H1 (cell line): ENCODE measurements at regions not wholly inside any gene's neighbourhood (a gene's known extent, or its start where the extent isn't known, plus 50 kb on each side); places are given as distances from the start of the nearest gene placed in this dataset.

Experiments
- CTCF ChIA-PET: fragments of 300-600 bp; sonication (Branson Sonifier 250); formaldehyde crosslinking; loops from one replicate; lab custom pipeline; 2021; ENCODE audit not compliant: partially characterized antibody; lab: Charles Lee
- POLR2A ChIA-PET: fragments of 300-600 bp; sonication (Branson Sonifier 250); formaldehyde crosslinking; loops from one replicate; lab custom pipeline; 2021; ENCODE audit warnings: inconsistent platforms; ENCODE audit not compliant: partially characterized antibody; lab: Charles Lee
- DNase-seq, 2 experiments: peaks; one replicate each; pipeline versions ENCODE4 v3.0.0 to v3.0.0-alpha.2; 2010 to 2022; ENCODE audit warnings: low spot score in 2 of 2, low read depth in 1 of 2, mixed read lengths in 1 of 2
- FAIRE-seq: peaks from 2 replicates; lab custom pipeline; 2011; peaks lifted over from hg19 to GRCh38; lab: Jason Lieb, UNC
- H2AFZ ChIP-seq: 2 replicates; pipeline ENCODE4 v1.8.1; 2012; ENCODE audit warnings: low read length, inconsistent platforms
- H2AK5ac ChIP-seq: 2 replicates; pipeline ENCODE4 v1.6.1; 2013; ENCODE audit warnings: low read depth, low read length
- H2BK120ac ChIP-seq: replicated peaks from 2 replicates; pipeline ENCODE3; 2013; ENCODE audit warnings: low read depth, low read length, inconsistent platforms
- H2BK12ac ChIP-seq: 2 replicates; pipeline ENCODE4 v1.6.1; 2013; ENCODE audit warnings: low read depth, low read length
- H2BK15ac ChIP-seq: 2 replicates; pipeline ENCODE4 v1.6.1; 2013; ENCODE audit warnings: low read length
- H2BK20ac ChIP-seq: 2 replicates; pipeline ENCODE4 v1.6.1; 2013; ENCODE audit warnings: low read length
- H2BK5ac ChIP-seq: 2 replicates; pipeline ENCODE4 v1.6.1; 2013; ENCODE audit warnings: low read depth, low read length
- H3K14ac ChIP-seq: 2 replicates; pipeline ENCODE4 v1.6.1; 2013; ENCODE audit warnings: inconsistent platforms; ENCODE audit not compliant: insufficient read length
- H3K18ac ChIP-seq: 2 replicates; pipeline ENCODE4 v1.6.1; 2013; ENCODE audit warnings: low read length; ENCODE audit errors: extremely low read depth
- H3K23ac ChIP-seq: 2 replicates; pipeline ENCODE4 v1.6.1; 2013; ENCODE audit warnings: inconsistent platforms; ENCODE audit not compliant: insufficient read length
- H3K23me2 ChIP-seq: 2 replicates; pipeline ENCODE4 v1.6.1; 2013; ENCODE audit warnings: low read depth, low read length
- H3K27ac ChIP-seq: 2 replicates; pipeline ENCODE4 v1.6.1; 2011; ENCODE audit warnings: low read depth, low read length, inconsistent platforms
- H3K27me3 ChIP-seq, 4 experiments: replicated peaks in 1 of 4; 1 replicate in 1 of 4; 2 replicates in 3 of 4; pipeline versions ENCODE4 v1.6.1 to v1.8.1; 2011 to 2013; ENCODE audit warnings: low read length in 3 of 4, mild to moderate bottlenecking in 3 of 4, inconsistent platforms in 2 of 4, mixed read lengths in 2 of 4, moderate library complexity in 1 of 4; ENCODE audit not compliant: control insufficient read depth in 3 of 4, insufficient read depth in 3 of 4; ENCODE audit errors: extremely low read depth in 1 of 4
- H3K36me3 ChIP-seq, 4 experiments: 2 replicates each; pipeline versions ENCODE4 v1.6.1 to v1.8.1; 2011 to 2013; ENCODE audit warnings: mild to moderate bottlenecking in 4 of 4, low read length in 3 of 4, moderate library complexity in 2 of 4, control low read depth in 1 of 4, inconsistent platforms in 1 of 4; ENCODE audit not compliant: insufficient read depth in 4 of 4, control insufficient read depth in 2 of 4
- H3K4ac ChIP-seq: replicated peaks from 2 replicates; pipeline ENCODE3; 2013; ENCODE audit warnings: low read length, low read depth, mixed read lengths, inconsistent platforms; ENCODE audit not compliant: insufficient read length
- H3K4me1 ChIP-seq, 4 experiments: replicated peaks in 1 of 4; 1 replicate in 1 of 4; 2 replicates in 3 of 4; pipeline versions ENCODE4 v1.6.1 to v1.8.1; 2011 to 2013; ENCODE audit warnings: low read length in 3 of 4, inconsistent platforms in 2 of 4, mixed read lengths in 1 of 4; ENCODE audit not compliant: insufficient read depth in 4 of 4, control insufficient read depth in 3 of 4
- H3K4me2 ChIP-seq, 2 experiments: 2 replicates each; pipeline versions ENCODE4 v1.6.1 to v1.8.1; 2011 to 2013; ENCODE audit warnings: low read depth in 2 of 2, low read length in 2 of 2, control low read depth in 1 of 2, inconsistent platforms in 1 of 2, mild to moderate bottlenecking in 1 of 2; ENCODE audit not compliant: insufficient read depth in 1 of 2
- H3K4me3 ChIP-seq, 4 experiments: fragments of 200-600, 300-600 bp in 1 of 4; sonication (generic), shearing (Covaris generic), sonication (Bioruptor Twin) in 1 of 4; 2 replicates each; pipeline versions ENCODE4 v1.5.1 to v1.8.1; 2011 to 2016; ENCODE audit warnings: low read length in 4 of 4, low read depth in 3 of 4, control low read depth in 2 of 4, inconsistent platforms in 2 of 4, mild to moderate bottlenecking in 2 of 4, mixed read lengths in 1 of 4, moderate library complexity in 1 of 4; ENCODE audit not compliant: insufficient read depth in 2 of 4; ENCODE audit errors: extremely low read depth in 1 of 4
- H3K56ac ChIP-seq: replicated peaks from 2 replicates; pipeline ENCODE3; 2013; ENCODE audit warnings: low read depth, mild to moderate bottlenecking, mixed read lengths, low read length, inconsistent platforms; ENCODE audit not compliant: insufficient read length
- H3K79me1 ChIP-seq: 2 replicates; pipeline ENCODE4 v1.6.1; 2013; ENCODE audit warnings: low read depth, low read length, control low read depth
- H3K79me2 ChIP-seq, 2 experiments: 2 replicates each; pipeline versions ENCODE4 v1.6.1 to v1.8.1; 2012 to 2013; ENCODE audit warnings: low read length in 2 of 2, mild to moderate bottlenecking in 2 of 2, inconsistent platforms in 1 of 2; ENCODE audit not compliant: insufficient read depth in 2 of 2, control insufficient read depth in 1 of 2
- H3K9ac ChIP-seq, 4 experiments: replicated peaks in 1 of 4; 1 replicate in 1 of 4; 2 replicates in 3 of 4; pipeline versions ENCODE4 v1.6.1 to v1.8.1; 2011 to 2013; ENCODE audit warnings: low read depth in 3 of 4, low read length in 3 of 4, control low read depth in 2 of 4, mild to moderate bottlenecking in 2 of 4, moderate library complexity in 2 of 4, inconsistent platforms in 1 of 4; ENCODE audit errors: extremely low read depth in 1 of 4
- H3K9me3 ChIP-seq, 2 experiments: 2 replicates each; pipeline versions ENCODE4 v1.6.1 to v1.8.1; 2012 to 2013; ENCODE audit warnings: mild to moderate bottlenecking in 2 of 2, moderate library complexity in 2 of 2, control low read depth in 1 of 2, inconsistent platforms in 1 of 2, low read depth in 1 of 2, low read length in 1 of 2, mixed read lengths in 1 of 2; ENCODE audit not compliant: insufficient read depth in 2 of 2
- H4K20me1 ChIP-seq, 2 experiments: replicated peaks in 1 of 2; 2 replicates each; pipeline versions ENCODE3 to v1.8.1; 2011 to 2013; ENCODE audit warnings: inconsistent platforms in 2 of 2, low read length in 2 of 2, mild to moderate bottlenecking in 1 of 2; ENCODE audit not compliant: insufficient read depth in 2 of 2, control insufficient read depth in 1 of 2
- H4K5ac ChIP-seq: 2 replicates; pipeline ENCODE4 v1.6.1; 2013; ENCODE audit warnings: low read length, low read depth, mixed read lengths, inconsistent platforms; ENCODE audit not compliant: insufficient read length
- H4K8ac ChIP-seq: 2 replicates; pipeline ENCODE4 v1.8.0; 2013; ENCODE audit warnings: mild to moderate bottlenecking, moderate library complexity, low read length, inconsistent platforms; ENCODE audit not compliant: insufficient read depth; ENCODE audit errors: extremely low read depth
- H4K91ac ChIP-seq: replicated peaks from 2 replicates; pipeline ENCODE3; 2013; ENCODE audit warnings: low read length, mixed read lengths, inconsistent platforms; ENCODE audit not compliant: insufficient read length
- CEBPB ChIP-seq: IDR thresholded peaks from 2 replicates; pipeline ENCODE4 v1.6.1; 2012; ENCODE audit warnings: low read depth, low read length
- EGR1 ChIP-seq: IDR thresholded peaks from 2 replicates; pipeline ENCODE4 v1.6.1; 2011; ENCODE audit warnings: low read depth, low read length, borderline replicate concordance
- GABPA ChIP-seq: IDR thresholded peaks from 2 replicates; pipeline ENCODE4 v1.6.1; 2011; ENCODE audit warnings: mild to moderate bottlenecking, low read length, moderate library complexity, borderline replicate concordance; ENCODE audit not compliant: insufficient read depth
- RNF2 ChIP-seq: fragments of 200-900, 300-1000 bp; sonication (generic); IDR thresholded peaks from 2 replicates; pipeline ENCODE4 v1.7.1; 2016; ENCODE audit warnings: borderline replicate concordance, low read depth, mild to moderate bottlenecking, antibody characterized with exemption, low read length; ENCODE audit not compliant: poor library complexity, severe bottlenecking; ENCODE audit errors: missing control alignments
- RXRA ChIP-seq: IDR thresholded peaks from 2 replicates; pipeline ENCODE4 v1.6.1; 2011; ENCODE audit warnings: low read depth, mild to moderate bottlenecking, low read length, moderate library complexity; ENCODE audit not compliant: insufficient read depth
- SP4 ChIP-seq: IDR thresholded peaks from 2 replicates; pipeline ENCODE4 v1.6.1; 2012; ENCODE audit warnings: low read length, inconsistent platforms
- SUZ12 ChIP-seq: fragments of 200-600 bp; sonication (generic); IDR thresholded peaks from 2 replicates; pipeline ENCODE4 v1.6.1; 2012; ENCODE audit warnings: mild to moderate bottlenecking, inconsistent platforms, low read length, moderate library complexity, mixed read lengths
- TBP ChIP-seq: IDR thresholded peaks from 2 replicates; pipeline ENCODE4 v1.6.1; 2011; ENCODE audit warnings: low read depth, low read length, improper control_type of control experiment
- WGBS, 2 experiments: shearing (Covaris generic) in 1 of 2; methylation state at CpG; one replicate each; pipeline versions ENCODE4 v1.1.6 to v1.1.7; 2013 to 2015; ENCODE audit warnings: low lambda C conversion rate in 2 of 2, mixed read lengths in 2 of 2, inconsistent platforms in 1 of 2, low coverage in 1 of 2, missing lambda C conversion rate in 1 of 2; ENCODE audit not compliant: insufficient replicate concordance in 2 of 2, insufficient coverage in 1 of 2, insufficient read length in 1 of 2; ENCODE audit errors: extremely low coverage in 1 of 2, missing lambda C conversion rate in 1 of 2; 5-methylcytosine and 5-hydroxymethylcytosine counted together

DNA sequence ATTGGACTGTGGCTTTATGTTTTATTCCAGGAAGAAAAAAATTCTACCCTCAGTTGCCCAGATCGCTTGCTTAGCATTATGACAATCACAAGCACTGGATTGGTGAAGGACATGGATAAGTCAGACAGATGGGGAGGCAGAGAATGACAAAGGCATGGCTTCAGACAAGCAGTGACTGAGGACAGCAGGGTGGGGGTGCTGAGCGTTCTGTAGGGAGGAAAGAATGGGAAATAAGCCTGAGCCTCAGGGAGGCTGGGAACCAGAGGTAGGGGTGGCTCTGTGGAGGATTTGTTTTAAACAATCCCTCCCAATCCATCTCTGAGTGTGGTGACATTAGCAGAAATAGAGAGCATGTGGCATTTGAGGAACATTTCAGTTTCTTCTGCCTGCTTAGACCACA is 896.9 kb downstream of the CCSER2 start (continued):
- TF ChIP-seq RXRA, result no peak

DNA sequence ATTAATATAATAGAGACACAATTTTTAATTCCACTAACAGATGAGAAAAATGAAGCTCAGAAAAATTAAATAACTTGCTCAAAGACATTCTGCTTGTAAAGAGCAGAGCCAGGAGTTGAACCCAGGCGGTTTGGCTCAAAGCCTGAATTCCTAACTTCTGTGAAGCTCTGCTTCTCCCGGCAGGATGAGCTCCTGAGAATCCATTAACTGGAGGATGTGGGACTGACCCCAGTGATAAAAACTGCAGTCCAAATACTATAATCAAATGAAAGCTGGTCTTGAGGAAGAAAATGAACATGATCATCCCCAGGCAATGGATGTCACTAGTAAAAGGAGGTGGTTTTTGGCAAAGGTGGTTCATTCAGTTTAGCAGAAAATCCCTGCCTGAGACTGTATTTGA is 898.2 kb downstream of the CCSER2 start:
- H2AK5ac ChIP-seq, result no peak overlapping the region
- H3K9me3 ChIP-seq, result no peaks in the 10 kb centered on the region
- DNase-seq, result no peak
- H2BK120ac ChIP-seq, result no peak overlapping the region
- no peaks in the 10 kb centered on the region for H3K23me2 ChIP-seq
- no peak for FAIRE-seq
- H3K56ac ChIP-seq, result no peak overlapping the region
- no peak overlapping the region for H3K4ac ChIP-seq
- CTCF ChIA-PET, result interaction anchor here (0.7 to 1.1 kb wide), 2 partner anchors 8 to 286 kb away, joined by 3 to 5 read pairs; no protein-coding TSS in a partner anchor
- no peak overlapping the region for H3K18ac ChIP-seq
- H3K27ac ChIP-seq, result no peak overlapping the region
- H2BK20ac ChIP-seq, result no peak overlapping the region
- H3K36me3 ChIP-seq, result no peaks in the 10 kb centered on the region
- WGBS, 2 experiments, result 89% methylated on average over 2 of the region's 2 CpGs; no CpG with 5 or more reads in 1 of the 2 experiments
- H3K79me2 ChIP-seq, result no peaks in the 10 kb centered on the region
- H3K79me1 ChIP-seq, result no peaks in the 10 kb centered on the region
- H3K14ac ChIP-seq, result no peak overlapping the region
- POLR2A ChIA-PET, result no interaction called here
- H4K5ac ChIP-seq, result no peak overlapping the region
- H2BK15ac ChIP-seq, result no peak overlapping the region
- H4K91ac ChIP-seq, result no peak overlapping the region
- no peaks in the 10 kb centered on the region for H3K4me1 ChIP-seq
- H3K27me3 ChIP-seq, result no peaks in the 10 kb centered on the region
- no peak overlapping the region for H4K8ac ChIP-seq
- no peak overlapping the region for H2BK5ac ChIP-seq
- H3K4me3 ChIP-seq, result no peak overlapping the region
- H4K20me1 ChIP-seq, result no peaks in the 10 kb centered on the region
- no peak for TF ChIP-seq RNF2
- no peak for TF ChIP-seq EGR1
- no peak for TF ChIP-seq GABPA
- TF ChIP-seq SUZ12, result no peak
- no peak for TF ChIP-seq TBP
- TF ChIP-seq SP4, result no peak
- TF ChIP-seq CEBPB, result no peak
- no peak overlapping the region for H2BK12ac ChIP-seq
- H2AFZ ChIP-seq, result no peak overlapping the region
- no peak overlapping the region for H3K9ac ChIP-seq
- H3K4me2 ChIP-seq, result no peak overlapping the region
- H3K23ac ChIP-seq, result no peak overlapping the region
